ENCODE measurements at regions not wholly inside any gene's neighbourhood (a gene's known extent, or its start where the extent isn't known, plus 50 kb on each side); places are given as distances from the start of the nearest gene placed in this dataset.

DNA sequence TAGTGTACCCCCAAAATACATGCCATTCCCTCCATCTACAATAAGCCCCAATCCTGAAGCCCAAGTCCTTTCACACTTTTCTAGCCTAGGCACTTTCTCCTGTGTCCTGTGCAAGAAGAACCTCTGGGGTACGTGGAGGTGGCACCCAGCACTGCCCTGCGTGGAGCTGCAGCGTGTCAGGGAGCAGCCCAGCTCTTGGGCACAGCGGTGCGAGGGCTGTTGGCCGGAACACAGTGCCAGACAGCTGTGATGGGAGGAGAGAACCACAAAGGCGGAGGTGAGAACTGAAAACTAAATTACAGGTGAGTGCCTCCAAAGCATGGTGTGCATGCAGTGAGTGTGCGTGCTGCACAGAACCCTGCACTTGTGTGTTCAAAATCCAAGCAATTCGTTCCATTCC lies 621.3 kb upstream of the ADARB2 start:
- Histone ChIP-seq H3K9me3 (ENCODE audit: insufficient read depth, low read length) (no peaks in the 10 kb centered on the region), H3K4me1 (ENCODE audit: insufficient read depth, insufficient read length) (no peaks in the 10 kb centered on the region), H3K36me3 (ENCODE audit: insufficient read depth, insufficient read length, low read length) (no peaks in the 10 kb centered on the region), H3K4me3 (ENCODE audit: insufficient read length, low read depth) (no peak overlapping the region), H3K27me3 (ENCODE audit: insufficient read depth, insufficient read length) (no peaks in the 10 kb centered on the region), H3K9ac (ENCODE audit: insufficient read length, low read depth) (no peak overlapping the region)
- DNase-seq (ENCODE audit: low read depth, low spot score) = no peak
- TF ChIP-seq ZNF274 (IDR thresholded peaks at IDR 0.05; ENCODE audit: low read depth, low read length) (no peak), SUZ12 (IDR thresholded peaks at IDR 0.05; ENCODE audit: extremely low read depth, insufficient read depth, insufficient read length) (no peak), YY1 (IDR thresholded peaks at IDR 0.05; ENCODE audit: insufficient read depth, insufficient read length) (no peak)

GRCh38 chr10:2356670-2357069 lies 619.3 kb upstream of the ADARB2 start:
- no peak for DNase-seq (ENCODE audit: low read depth, low spot score)
- no peaks in the 10 kb centered on the region for H3K27me3 ChIP-seq (ENCODE audit: insufficient read depth, insufficient read length)
- no peak overlapping the region for H3K9ac ChIP-seq (ENCODE audit: insufficient read length, low read depth)
- no peaks in the 10 kb centered on the region for H3K36me3 ChIP-seq (ENCODE audit: insufficient read depth, insufficient read length, low read length)
- H3K9me3 ChIP-seq (ENCODE audit: insufficient read depth, low read length) = no peaks in the 10 kb centered on the region
- TF ChIP-seq ZNF274 (IDR thresholded peaks at IDR 0.05; ENCODE audit: low read depth, low read length) (no peak), SUZ12 (IDR thresholded peaks at IDR 0.05; ENCODE audit: extremely low read depth, insufficient read depth, insufficient read length) (no peak), YY1 (IDR thresholded peaks at IDR 0.05; ENCODE audit: insufficient read depth, insufficient read length) (no peak)
- no peaks in the 10 kb centered on the region for H3K4me1 ChIP-seq (ENCODE audit: insufficient read depth, insufficient read length)
- H3K4me3 ChIP-seq (ENCODE audit: insufficient read length, low read depth) = no peak overlapping the region

- no peaks in the 10 kb centered on the region for H3K4me1 ChIP-seq (ENCODE audit: insufficient read depth, insufficient read length)
- H3K27me3 ChIP-seq (ENCODE audit: insufficient read depth, insufficient read length) = no peaks in the 10 kb centered on the region
- H3K36me3 ChIP-seq (ENCODE audit: insufficient read depth, insufficient read length, low read length) = no peaks in the 10 kb centered on the region
- no peaks in the 10 kb centered on the region; the same call in 1 of the 2 replicates for H3K9me3 ChIP-seq (ENCODE audit: insufficient read depth, low read length)
- no peak for TF ChIP-seq ZNF274 (IDR thresholded peaks at IDR 0.05; ENCODE audit: low read depth, low read length)
- no peak for TF ChIP-seq SUZ12 (IDR thresholded peaks at IDR 0.05; ENCODE audit: extremely low read depth, insufficient read depth, insufficient read length)
- TF ChIP-seq YY1 (IDR thresholded peaks at IDR 0.05; ENCODE audit: insufficient read depth, insufficient read length) = no peak
- H3K4me3 ChIP-seq (ENCODE audit: insufficient read length, low read depth) = no peak overlapping the region
- no peak for DNase-seq (ENCODE audit: low read depth, low spot score)
- H3K9ac ChIP-seq (ENCODE audit: insufficient read length, low read depth) = no peak overlapping the region
These were observed 614.2 kb upstream of the ADARB2 start for GRCh38 chr10:2351566-2351965.

DNA sequence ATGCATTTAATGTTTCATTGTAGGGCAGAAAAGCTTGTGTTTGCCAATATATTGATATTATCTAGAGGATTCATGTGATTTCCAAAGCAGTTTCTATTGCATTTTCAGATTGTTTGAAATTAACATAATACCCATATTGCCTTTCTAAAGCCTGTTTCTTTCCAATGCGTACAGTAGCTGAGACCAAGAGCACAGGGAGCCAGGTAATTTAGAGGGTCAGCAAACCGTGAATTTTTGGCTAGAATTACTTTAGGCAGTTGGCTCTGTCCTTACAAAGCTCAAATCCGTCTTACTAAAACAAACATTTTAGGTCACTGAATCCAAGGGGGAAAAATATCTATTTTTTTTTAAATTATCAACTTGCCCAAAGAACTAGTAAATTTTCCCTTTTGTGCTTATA lies 604.9 kb upstream of the ADARB2 start:
- no peak overlapping the region for H3K9ac ChIP-seq (ENCODE audit: insufficient read length, low read depth)
- H3K36me3 ChIP-seq (ENCODE audit: insufficient read depth, insufficient read length, low read length) = no peaks in the 10 kb centered on the region
- H3K27me3 ChIP-seq (ENCODE audit: insufficient read depth, insufficient read length) = no peaks in the 10 kb centered on the region
- no peak for TF ChIP-seq ZNF274 (IDR thresholded peaks at IDR 0.05; ENCODE audit: low read depth, low read length)
- no peak for DNase-seq (ENCODE audit: low read depth, low spot score)
- H3K9me3 ChIP-seq (ENCODE audit: insufficient read depth, low read length) = no peaks in the 10 kb centered on the region
- H3K4me3 ChIP-seq (ENCODE audit: insufficient read length, low read depth) = no peak overlapping the region
- H3K4me1 ChIP-seq (ENCODE audit: insufficient read depth, insufficient read length) = no peaks in the 10 kb centered on the region

GRCh38 chr10:2340831-2341647 lies 603.7 kb upstream of the ADARB2 start:
- no peaks in the 10 kb centered on the region for H3K4me1 ChIP-seq (ENCODE audit: insufficient read depth, insufficient read length)
- H3K9me3 ChIP-seq (ENCODE audit: insufficient read depth, low read length) = no peaks in the 10 kb centered on the region
- no peaks in the 10 kb centered on the region for H3K36me3 ChIP-seq (ENCODE audit: insufficient read depth, insufficient read length, low read length)
- H3K27me3 ChIP-seq (ENCODE audit: insufficient read depth, insufficient read length) = no peaks in the 10 kb centered on the region
- DNase-seq (ENCODE audit: low read depth, low spot score) = no peak
- no peak overlapping the region for H3K4me3 ChIP-seq (ENCODE audit: insufficient read length, low read depth)
- H3K9ac ChIP-seq (ENCODE audit: insufficient read length, low read depth) = no peak overlapping the region
- TF ChIP-seq SUZ12 (IDR thresholded peaks at IDR 0.05; ENCODE audit: extremely low read depth, insufficient read depth, insufficient read length) (no peak), ZNF274 (IDR thresholded peaks at IDR 0.05; ENCODE audit: low read depth, low read length) (no peak), YY1 (IDR thresholded peaks at IDR 0.05; ENCODE audit: insufficient read depth, insufficient read length) (no peak)

DNA sequence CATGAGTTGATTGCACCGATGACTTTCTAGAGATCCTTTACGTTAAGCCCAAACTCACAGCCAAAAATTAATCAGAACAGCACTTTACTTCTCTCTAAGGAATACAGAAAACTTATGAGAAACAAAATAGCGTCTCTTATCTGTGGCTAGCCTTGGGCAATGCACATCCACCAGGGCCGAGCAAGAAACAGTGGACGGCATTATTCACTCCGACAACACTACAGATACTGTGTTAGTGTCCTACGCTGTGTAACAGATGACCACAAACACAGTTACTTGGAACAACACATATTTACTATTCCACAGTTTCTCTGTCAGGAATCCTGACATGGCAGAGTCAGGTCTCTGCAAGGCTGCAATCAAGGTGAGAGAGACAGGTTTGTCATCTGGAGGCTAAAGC lies 598.3 kb upstream of the ADARB2 start:
- Histone ChIP-seq H3K4me1 (ENCODE audit: insufficient read depth, insufficient read length) (no peaks in the 10 kb centered on the region), H3K4me3 (ENCODE audit: insufficient read length, low read depth) (no peak overlapping the region), H3K27me3 (ENCODE audit: insufficient read depth, insufficient read length) (no peaks in the 10 kb centered on the region), H3K9me3 (ENCODE audit: insufficient read depth, low read length) (no peaks in the 10 kb centered on the region), H3K36me3 (ENCODE audit: insufficient read depth, insufficient read length, low read length) (no peaks in the 10 kb centered on the region), H3K9ac (ENCODE audit: insufficient read length, low read depth) (no peak overlapping the region)
- TF ChIP-seq ZNF274 (IDR thresholded peaks at IDR 0.05; ENCODE audit: low read depth, low read length) (no peak), SUZ12 (IDR thresholded peaks at IDR 0.05; ENCODE audit: extremely low read depth, insufficient read depth, insufficient read length) (no peak), YY1 (IDR thresholded peaks at IDR 0.05; ENCODE audit: insufficient read depth, insufficient read length) (no peak)
- no peak for DNase-seq (ENCODE audit: low read depth, low spot score)

DNA sequence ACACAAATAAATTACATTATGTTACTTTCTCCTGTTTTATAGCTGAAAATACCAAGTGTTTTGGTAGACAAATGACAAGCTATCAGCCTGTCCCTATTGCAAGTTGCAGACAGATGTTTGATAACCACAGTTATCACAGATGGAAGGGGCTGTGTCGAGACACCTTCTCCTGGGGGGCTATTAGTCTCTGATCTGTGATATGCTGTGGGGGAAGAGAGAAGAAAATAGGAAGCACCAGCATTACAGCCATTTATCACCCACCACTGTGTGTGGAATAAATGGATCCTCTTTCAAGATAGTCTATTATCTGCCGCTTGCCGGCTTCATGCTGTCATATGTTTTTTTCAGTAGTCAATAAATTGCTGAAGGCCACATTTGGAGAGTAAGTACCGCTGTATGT lies 597.2 kb upstream of the ADARB2 start:
- TF ChIP-seq SUZ12 (IDR thresholded peaks at IDR 0.05; ENCODE audit: extremely low read depth, insufficient read depth, insufficient read length) (no peak), YY1 (IDR thresholded peaks at IDR 0.05; ENCODE audit: insufficient read depth, insufficient read length) (no peak), ZNF274 (IDR thresholded peaks at IDR 0.05; ENCODE audit: low read depth, low read length) (no peak)
- Histone ChIP-seq H3K9me3 (ENCODE audit: insufficient read depth, low read length) (no peaks in the 10 kb centered on the region), H3K27me3 (ENCODE audit: insufficient read depth, insufficient read length) (no peaks in the 10 kb centered on the region), H3K4me3 (ENCODE audit: insufficient read length, low read depth) (no peak overlapping the region), H3K4me1 (ENCODE audit: insufficient read depth, insufficient read length) (no peaks in the 10 kb centered on the region), H3K9ac (ENCODE audit: insufficient read length, low read depth) (no peak overlapping the region), H3K36me3 (ENCODE audit: insufficient read depth, insufficient read length, low read length) (no peaks in the 10 kb centered on the region)
- no peak for DNase-seq (ENCODE audit: low read depth, low spot score)

All from NT2/D1 (cell line).